Kidney epithelial cell (primary cell): ENCODE measurements at regions not wholly inside any gene's neighbourhood (a gene's known extent, or its start where the extent isn't known, plus 50 kb on each side); places are given as distances from the start of the nearest gene placed in this dataset.

Experiments
- DNase-seq: peaks from one replicate; pipeline ENCODE4 v3.0.0-alpha.2; 2010; ENCODE audit warnings: low read depth
- H3K27me3 ChIP-seq: 2 replicates; pipeline ENCODE4 v1.6.0; 2011; ENCODE audit warnings: low read length; ENCODE audit not compliant: control insufficient read depth, insufficient read depth
- H3K36me3 ChIP-seq: 2 replicates; pipeline ENCODE4 v1.5.1; 2011; ENCODE audit warnings: low read length; ENCODE audit not compliant: control insufficient read depth, insufficient read depth
- H3K4me3 ChIP-seq: 2 replicates; pipeline ENCODE4 v1.5.1; 2011; ENCODE audit warnings: low read depth, mild to moderate bottlenecking, control low read depth, low read length
- TF ChIP-seq, protein P1 (sequence below): IDR thresholded peaks from 2 replicates; pipeline ENCODE4 v1.5.1; 2011; ENCODE audit warnings: mild to moderate bottlenecking, moderate library complexity, low read length, control low read depth, inconsistent platforms; ENCODE audit not compliant: insufficient read depth, poor library complexity, severe bottlenecking

DNA sequence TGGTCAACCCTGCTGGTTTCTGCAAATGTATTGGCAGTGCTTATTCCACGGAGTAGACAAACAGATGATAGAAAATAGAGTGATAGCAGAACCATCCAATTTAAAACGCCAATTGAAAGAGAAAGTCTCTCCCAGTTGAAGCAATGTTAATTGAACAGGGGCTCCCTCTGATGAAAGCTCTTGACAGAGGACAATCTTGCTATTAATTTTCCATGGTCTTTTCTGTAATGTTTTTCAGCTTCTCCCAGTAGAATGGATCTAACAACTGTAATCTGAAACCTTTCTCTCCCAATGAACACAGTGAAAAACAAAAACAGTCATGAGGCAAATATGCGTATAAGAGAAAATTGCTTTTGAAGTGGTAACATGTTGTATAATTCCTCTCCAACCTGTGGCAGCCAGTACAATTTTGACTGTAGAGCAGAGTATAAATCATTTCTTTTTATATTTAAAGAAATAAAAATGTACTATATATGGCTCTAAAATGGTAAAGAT lies 225.1 kb upstream of the GALNTL6 start:
- no peak for DNase-seq

DNA sequence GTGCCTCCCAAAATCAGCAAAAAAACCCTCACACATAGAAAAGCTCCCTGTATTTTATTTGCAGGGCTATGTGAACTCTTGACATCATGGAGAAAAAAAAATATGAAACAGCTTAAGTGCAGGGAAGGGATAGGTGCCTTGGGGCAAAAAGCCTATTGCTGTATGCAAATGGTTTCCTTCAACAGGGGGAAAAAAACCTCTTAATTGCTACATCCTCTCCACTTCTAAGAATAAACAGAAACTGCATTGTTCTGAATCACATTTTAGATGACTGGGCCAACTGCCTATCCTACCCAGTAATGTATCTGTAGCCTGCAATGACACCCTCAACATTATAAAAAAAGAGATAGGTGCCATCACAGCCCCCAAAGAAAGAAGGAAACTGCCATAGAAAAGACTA lies 229.4 kb upstream of the GALNTL6 start:
- H3K4me3 ChIP-seq, result no peak overlapping the region
- H3K36me3 ChIP-seq, result no peaks in the 10 kb centered on the region
- DNase-seq, result no peak
- no peaks in the 10 kb centered on the region for H3K27me3 ChIP-seq
- TF ChIP-seq, protein P1, sequence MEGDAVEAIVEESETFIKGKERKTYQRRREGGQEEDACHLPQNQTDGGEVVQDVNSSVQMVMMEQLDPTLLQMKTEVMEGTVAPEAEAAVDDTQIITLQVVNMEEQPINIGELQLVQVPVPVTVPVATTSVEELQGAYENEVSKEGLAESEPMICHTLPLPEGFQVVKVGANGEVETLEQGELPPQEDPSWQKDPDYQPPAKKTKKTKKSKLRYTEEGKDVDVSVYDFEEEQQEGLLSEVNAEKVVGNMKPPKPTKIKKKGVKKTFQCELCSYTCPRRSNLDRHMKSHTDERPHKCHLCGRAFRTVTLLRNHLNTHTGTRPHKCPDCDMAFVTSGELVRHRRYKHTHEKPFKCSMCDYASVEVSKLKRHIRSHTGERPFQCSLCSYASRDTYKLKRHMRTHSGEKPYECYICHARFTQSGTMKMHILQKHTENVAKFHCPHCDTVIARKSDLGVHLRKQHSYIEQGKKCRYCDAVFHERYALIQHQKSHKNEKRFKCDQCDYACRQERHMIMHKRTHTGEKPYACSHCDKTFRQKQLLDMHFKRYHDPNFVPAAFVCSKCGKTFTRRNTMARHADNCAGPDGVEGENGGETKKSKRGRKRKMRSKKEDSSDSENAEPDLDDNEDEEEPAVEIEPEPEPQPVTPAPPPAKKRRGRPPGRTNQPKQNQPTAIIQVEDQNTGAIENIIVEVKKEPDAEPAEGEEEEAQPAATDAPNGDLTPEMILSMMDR, result no peak

More for the DNA sequence above, 225.1 kb upstream of the GALNTL6 start:
- H3K4me3 ChIP-seq, result no peak overlapping the region
- no peaks in the 10 kb centered on the region for H3K27me3 ChIP-seq
- TF ChIP-seq, protein P1, result no peak
- H3K36me3 ChIP-seq, result no peaks in the 10 kb centered on the region

- DNase-seq, result no peak
- TF ChIP-seq, protein P1, result no peak
- H3K4me3 ChIP-seq, result no peak overlapping the region
- H3K27me3 ChIP-seq, result no peaks in the 10 kb centered on the region
- H3K36me3 ChIP-seq, result no peaks in the 10 kb centered on the region
These were observed 230.1 kb upstream of the GALNTL6 start for GRCh38 chr4:171582961-171583581.

GRCh38 chr4:171573181-171573580 lies 240.0 kb upstream of the GALNTL6 start:
- H3K27me3 ChIP-seq, result no peaks in the 10 kb centered on the region
- TF ChIP-seq, protein P1, result no peak
- H3K4me3 ChIP-seq, result no peak overlapping the region
- H3K36me3 ChIP-seq, result no peaks in the 10 kb centered on the region
- no peak for DNase-seq

GRCh38 chr4:171565130-171565788 lies 247.9 kb upstream of the GALNTL6 start:
- Histone ChIP-seq H3K27me3 (no peaks in the 10 kb centered on the region), H3K4me3 (no peak overlapping the region), H3K36me3 (no peaks in the 10 kb centered on the region)
- no peak for DNase-seq
- TF ChIP-seq, protein P1, result no peak

GRCh38 chr4:171561419-171561818 lies 251.8 kb upstream of the GALNTL6 start:
- Histone ChIP-seq H3K27me3 (no peaks in the 10 kb centered on the region), H3K4me3 (no peak overlapping the region), H3K36me3 (no peaks in the 10 kb centered on the region)
- DNase-seq, result no peak
- TF ChIP-seq, protein P1, result no peak
